ENCODE measurements at regions not wholly inside any gene's neighbourhood (a gene's known extent, or its start where the extent isn't known, plus 50 kb on each side); places are given as distances from the start of the nearest gene placed in this dataset.

- TF ChIP-seq POLR2AphosphoS5 (IDR thresholded peaks at IDR 0.05; ENCODE audit: low read depth, low read length): no peak
- TF ChIP-seq SIN3A (IDR thresholded peaks at IDR 0.05; ENCODE audit: borderline replicate concordance, insufficient read depth, low read length): no peak
- TF ChIP-seq, protein P1, sequence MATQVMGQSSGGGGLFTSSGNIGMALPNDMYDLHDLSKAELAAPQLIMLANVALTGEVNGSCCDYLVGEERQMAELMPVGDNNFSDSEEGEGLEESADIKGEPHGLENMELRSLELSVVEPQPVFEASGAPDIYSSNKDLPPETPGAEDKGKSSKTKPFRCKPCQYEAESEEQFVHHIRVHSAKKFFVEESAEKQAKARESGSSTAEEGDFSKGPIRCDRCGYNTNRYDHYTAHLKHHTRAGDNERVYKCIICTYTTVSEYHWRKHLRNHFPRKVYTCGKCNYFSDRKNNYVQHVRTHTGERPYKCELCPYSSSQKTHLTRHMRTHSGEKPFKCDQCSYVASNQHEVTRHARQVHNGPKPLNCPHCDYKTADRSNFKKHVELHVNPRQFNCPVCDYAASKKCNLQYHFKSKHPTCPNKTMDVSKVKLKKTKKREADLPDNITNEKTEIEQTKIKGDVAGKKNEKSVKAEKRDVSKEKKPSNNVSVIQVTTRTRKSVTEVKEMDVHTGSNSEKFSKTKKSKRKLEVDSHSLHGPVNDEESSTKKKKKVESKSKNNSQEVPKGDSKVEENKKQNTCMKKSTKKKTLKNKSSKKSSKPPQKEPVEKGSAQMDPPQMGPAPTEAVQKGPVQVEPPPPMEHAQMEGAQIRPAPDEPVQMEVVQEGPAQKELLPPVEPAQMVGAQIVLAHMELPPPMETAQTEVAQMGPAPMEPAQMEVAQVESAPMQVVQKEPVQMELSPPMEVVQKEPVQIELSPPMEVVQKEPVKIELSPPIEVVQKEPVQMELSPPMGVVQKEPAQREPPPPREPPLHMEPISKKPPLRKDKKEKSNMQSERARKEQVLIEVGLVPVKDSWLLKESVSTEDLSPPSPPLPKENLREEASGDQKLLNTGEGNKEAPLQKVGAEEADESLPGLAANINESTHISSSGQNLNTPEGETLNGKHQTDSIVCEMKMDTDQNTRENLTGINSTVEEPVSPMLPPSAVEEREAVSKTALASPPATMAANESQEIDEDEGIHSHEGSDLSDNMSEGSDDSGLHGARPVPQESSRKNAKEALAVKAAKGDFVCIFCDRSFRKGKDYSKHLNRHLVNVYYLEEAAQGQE (IDR thresholded peaks at IDR 0.05; ENCODE audit: insufficient read depth in 1 of 2, low read depth in 2 of 2, low read length in 2 of 2): no peak
- no peak for TF ChIP-seq TAF1 (IDR thresholded peaks at IDR 0.05; ENCODE audit: borderline replicate concordance, insufficient read depth, low read length)
These were observed 164.4 kb downstream of the DDX1 start for GRCh38 chr2:15756011-15756550.
